NCI-H2029 (cell line): ENCODE measurements at regions not wholly inside any gene's neighbourhood (a gene's known extent, or its start where the extent isn't known, plus 50 kb on each side); places are given as distances from the start of the nearest gene placed in this dataset.

Experiments used
- DNase-seq: peaks from one replicate; lab custom pipeline; 2025; lab: John Stamatoyannopoulos, UW

- no peak for DNase-seq
These were observed 171.2 kb upstream of the SDK2 start for GRCh38 chr17:73815474-73815873.

DNA sequence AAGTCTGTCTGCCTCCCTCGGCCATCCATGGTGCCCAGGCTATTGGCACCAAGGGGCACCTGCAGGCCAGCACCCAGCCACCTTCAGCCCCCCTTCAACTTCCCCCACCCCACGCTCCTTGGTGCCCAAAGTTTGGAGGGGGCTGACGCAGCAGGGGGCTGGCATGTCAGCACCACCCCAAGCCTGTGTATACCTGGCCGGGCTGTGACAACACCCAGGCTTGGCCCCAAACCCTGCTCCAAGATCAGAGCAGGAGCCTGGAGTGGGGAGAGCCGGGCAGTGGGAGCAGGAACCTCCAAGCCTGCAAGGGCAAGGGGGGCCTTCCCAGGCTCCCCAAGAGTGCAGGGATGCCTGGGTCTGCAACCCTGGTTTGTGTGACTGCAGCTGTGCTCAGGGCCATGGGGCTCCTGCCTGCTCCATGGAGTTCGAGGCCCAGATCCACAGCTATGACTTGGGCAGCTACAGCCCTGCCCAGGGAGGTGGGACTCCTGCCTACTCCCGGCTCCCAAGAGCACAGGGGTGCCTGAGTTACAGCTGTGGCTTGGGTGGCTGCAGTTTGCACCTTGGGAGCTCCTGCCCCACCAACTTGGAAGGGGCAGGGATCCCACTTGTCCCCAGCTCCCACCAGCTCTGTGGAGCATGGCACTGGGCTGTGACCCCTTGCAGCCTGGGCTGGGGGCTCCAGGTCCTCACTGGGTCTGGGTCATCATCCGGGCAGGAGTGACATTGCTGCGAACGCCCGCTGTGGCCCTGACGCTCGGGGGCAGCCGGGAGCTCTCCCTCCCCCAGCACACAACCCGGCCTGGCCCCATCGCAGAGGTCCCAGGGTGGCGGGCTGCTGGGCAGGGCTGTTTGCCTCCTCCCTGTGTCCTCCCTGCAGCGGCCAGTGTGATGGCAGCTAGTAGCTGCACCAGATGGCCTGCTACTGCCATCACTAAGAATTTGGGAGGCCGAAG, 175.5 kb upstream of the SDK2 start:
- no peak for DNase-seq

GRCh38 chr17:73820686-73821448, 176.6 kb upstream of the SDK2 start:
- no peak for DNase-seq

GRCh38 chr17:73821665-73822064, 177.4 kb upstream of the SDK2 start:
- no peak for DNase-seq

DNA sequence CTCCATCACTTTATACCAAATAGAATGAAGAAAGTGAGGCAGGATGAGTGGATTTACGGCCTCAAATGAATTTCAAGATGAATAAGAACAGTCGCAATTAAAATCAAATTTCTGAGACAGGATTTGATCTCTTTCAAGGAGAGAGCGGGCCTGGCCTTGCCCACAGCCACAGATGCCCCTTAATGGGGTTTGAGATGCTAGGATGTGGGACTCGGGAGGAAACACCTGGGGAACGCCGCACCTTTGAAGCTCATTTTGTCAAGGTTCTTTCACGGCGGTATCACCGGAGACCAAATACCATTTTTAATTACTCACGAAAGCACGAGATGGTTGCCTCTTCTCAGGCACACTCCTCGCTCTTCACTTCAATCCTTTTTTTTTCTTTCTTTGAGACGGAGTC, 178.1 kb upstream of the SDK2 start:
- DNase-seq, result no peak

GRCh38 chr17:73823684-73824083, 179.4 kb upstream of the SDK2 start:
- DNase-seq, result no peak

GRCh38 chr17:73824321-73824720, 180.1 kb upstream of the SDK2 start:
- no peak for DNase-seq

- no peak for DNase-seq
These were observed 182.1 kb upstream of the SDK2 start for GRCh38 chr17:73826181-73826871.

DNA sequence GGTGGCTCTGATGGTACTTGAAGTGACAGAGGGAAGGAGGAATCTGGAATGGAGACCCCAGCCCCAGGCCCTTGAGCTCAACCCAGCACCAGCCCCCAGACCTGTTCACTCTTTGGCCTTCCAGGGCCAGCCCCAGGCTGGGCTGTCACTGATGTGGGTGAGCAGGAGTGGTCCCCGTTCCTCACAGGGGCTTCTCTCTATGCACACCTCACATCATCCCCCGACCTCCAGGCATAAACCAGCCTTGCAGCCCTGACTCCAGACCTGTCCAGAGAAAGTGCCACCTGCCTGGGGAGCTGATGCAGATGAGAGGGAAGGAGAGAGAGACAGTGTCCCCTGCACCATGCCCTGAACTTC, 182.6 kb upstream of the SDK2 start:
- no peak for DNase-seq

GRCh38 chr17:73827627-73828291, 183.5 kb upstream of the SDK2 start:
- DNase-seq, result peak; percentile 14

- no peak for DNase-seq
These were observed 185.5 kb upstream of the SDK2 start for GRCh38 chr17:73829676-73830280.

- no peak for DNase-seq
These were observed 187.5 kb upstream of the SDK2 start for GRCh38 chr17:73831699-73832098.

DNA sequence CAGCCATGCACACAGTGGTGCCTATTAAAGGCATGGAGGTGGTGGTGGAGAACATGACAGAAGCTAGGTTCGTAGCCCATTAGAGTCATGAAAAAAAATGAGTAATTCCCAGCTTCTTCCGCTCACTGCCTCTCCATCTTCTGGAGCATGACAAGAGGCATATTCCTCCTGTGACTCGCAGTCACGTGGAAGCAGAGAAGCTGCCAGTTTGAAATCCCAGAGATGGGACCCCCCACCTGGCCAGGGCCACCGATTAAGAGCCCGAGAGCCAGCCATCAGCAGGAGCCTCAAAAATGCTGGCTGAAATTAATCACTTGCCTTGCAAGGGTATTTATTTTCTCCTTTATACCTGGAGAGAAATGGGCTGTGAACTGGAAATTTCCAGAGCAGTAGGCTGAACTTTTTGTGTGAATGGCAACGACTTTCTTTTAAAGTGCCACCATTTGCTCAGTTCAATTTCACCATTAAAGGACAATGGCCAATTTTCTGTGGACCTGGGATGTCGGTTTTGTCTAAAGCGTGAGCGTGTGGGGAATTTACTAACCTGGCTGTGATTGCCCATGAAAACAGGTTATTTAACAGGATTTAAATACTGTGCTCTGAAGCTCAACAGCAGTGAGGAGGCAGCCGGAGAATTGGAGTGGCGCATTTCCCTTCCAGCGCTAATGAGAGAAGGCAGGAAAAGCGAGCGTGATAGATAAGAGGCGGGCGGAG, 189.7 kb upstream of the SDK2 start:
- DNase-seq, result no peak

GRCh38 chr17:73834684-73835343, 190.6 kb upstream of the SDK2 start:
- no peak for DNase-seq

GRCh38 chr17:73835605-73836004, 191.4 kb upstream of the SDK2 start:
- DNase-seq, result no peak

- DNase-seq, result peak; percentile 8
These were observed 194.6 kb upstream of the SDK2 start for GRCh38 chr17:73838815-73839214.

DNA sequence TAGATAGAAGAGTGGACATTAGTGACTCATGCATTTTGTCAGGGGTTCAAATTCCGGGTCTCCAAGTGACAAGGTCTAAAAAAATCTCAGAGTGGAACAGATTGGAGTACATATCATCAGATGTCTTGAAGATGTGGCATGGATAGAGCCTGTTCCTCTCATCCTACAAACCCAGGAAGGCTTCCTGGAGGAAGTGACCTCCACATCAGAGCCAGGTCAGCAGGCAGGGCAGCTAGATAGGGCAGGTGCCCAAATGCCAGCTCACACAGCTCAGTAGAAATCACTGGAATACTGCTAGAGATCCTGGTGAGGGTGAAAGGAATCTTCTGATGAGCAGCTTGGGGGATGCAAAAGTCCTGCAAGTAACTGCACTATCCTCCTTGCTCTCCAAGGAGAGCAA, 196.6 kb upstream of the SDK2 start:
- DNase-seq, result no peak

- DNase-seq, result peak; percentile 28
These were observed 197.3 kb upstream of the SDK2 start for GRCh38 chr17:73841431-73842060.

GRCh38 chr17:73847952-73848351, 203.7 kb upstream of the SDK2 start:
- no peak for DNase-seq

GRCh38 chr17:73850426-73850825, 206.2 kb upstream of the SDK2 start:
- no peak for DNase-seq
